HS-27A (cell line): ENCODE measurements at regions not wholly inside any gene's neighbourhood (a gene's known extent, or its start where the extent isn't known, plus 50 kb on each side); places are given as distances from the start of the nearest gene placed in this dataset.

Experiments
- DNase-seq: peaks from one replicate; pipeline ENCODE4 v3.0.0-alpha.2; 2012; ENCODE audit warnings: low read depth, missing footprints

DNA sequence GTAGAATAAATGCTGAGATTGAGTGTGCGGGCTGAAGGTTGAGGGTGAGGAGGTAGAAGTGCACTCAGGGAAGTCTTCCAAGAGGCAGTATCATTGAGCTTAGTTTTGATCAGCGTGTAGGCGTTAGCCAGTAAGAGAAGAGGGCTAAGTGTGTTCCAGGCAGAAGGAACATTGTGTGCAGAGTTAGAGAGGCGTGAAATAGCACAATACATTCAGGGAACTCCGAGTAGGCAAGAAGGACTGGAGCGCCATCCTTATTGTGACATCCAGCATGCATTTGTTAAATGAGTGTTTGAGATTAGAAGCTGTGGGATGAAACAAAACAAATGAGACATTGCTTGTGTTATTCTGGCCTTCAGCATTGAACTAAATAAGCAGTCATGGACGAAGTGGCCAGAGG lies 140.9 kb upstream of the MKLN1 start:
- no peak for DNase-seq

DNA sequence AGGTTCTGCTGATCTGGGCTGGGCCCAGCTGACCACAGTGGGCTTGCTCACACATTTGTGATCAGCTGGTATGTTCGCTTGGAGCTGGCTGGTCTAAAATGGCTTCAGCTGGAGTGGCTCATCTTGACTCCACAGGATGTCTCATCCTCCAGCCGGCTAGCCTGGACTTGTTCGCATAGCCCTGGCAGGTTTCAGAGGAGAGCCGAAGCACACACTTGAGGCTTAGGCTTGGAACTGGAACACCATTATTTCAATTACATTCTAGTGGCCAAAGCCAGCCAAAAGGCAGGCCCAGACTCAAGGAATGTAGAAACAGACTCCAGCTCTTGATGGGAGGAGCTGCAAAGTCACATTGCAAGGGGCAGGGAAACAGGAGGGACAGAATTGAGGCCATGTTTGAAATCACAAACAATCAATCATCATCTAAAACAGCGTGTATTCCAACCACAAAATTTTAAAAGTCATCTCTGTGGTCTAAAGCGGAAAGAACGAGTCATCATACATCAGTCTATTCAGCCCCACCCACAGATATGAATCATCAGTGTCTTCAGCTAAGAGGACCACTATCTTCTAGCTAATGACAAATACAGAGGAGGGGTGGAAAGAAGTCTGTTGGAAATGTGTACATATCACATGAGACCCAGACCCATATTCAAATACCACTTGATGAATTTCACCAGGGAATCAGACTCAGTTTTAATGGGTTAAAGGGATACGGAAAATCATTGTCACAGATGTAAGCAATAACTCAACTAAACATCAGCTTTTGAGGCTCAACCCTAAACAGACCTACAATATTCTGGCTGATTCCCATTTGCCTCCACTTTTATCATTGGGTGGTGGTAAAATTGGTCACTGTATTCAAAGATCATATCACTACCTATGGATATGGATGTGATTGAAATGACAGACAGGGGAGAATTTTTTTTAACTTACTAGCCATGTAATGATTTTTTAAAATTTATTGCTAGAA lies 139.0 kb upstream of the MKLN1 start:
- peak; percentile 87 for DNase-seq

DNA sequence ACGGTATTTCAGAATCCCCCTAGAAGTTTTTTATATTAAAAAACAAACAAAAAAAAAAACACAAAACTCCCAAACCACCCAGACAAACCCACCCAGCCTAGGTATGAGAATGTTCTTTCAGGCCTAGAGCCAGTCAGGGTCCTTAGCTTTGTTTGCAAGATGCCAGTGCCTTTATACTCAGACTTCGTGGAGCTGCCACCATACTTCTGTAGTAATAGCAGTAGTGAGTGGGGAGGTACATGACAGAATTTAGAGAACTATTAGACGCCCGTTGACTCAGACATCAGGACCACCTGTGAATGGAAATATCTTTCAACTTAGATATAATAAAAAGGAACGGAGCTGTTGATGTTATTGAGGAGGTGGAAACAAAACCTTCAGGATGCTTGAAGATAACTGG lies 138.2 kb upstream of the MKLN1 start:
- DNase-seq, result no peak

DNA sequence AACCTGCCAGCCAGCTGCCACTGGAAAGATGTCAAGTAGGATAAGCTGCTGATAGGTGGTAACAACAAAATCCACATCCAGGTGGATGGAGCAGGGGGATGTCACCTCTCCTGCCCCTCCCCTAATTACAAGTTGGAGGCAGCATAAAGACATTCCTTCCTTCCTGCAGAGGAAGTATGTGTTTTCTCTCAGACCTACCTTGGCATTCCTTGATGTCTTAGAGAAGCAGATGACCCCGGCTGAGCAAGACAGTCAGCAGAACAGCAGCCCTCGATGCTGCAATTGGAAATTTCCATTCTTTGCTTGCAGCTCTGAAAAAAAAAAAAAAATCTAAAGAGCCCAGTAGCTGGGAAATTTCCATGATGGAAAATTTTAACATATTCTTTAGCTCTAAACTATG lies 137.5 kb upstream of the MKLN1 start:
- no peak for DNase-seq

DNA sequence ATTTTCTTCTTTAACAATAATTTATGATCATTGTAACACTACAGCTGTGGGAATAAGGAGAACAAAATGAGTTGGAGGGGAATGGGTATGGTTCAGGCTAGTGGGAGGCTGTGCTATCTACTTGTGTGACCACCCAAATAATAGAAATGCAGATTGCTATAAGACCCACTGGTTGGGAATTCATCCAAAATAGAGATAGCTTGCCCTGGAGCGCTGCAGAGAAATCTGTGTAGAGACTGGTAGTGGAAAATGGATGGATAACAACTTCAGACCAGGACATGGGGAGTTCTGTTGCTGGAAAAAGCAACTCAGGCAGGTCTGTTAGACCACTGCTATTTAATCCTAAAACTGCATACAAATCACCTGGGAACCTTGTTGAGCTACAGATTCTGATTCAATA lies 137.1 kb upstream of the MKLN1 start:
- no peak for DNase-seq

DNA sequence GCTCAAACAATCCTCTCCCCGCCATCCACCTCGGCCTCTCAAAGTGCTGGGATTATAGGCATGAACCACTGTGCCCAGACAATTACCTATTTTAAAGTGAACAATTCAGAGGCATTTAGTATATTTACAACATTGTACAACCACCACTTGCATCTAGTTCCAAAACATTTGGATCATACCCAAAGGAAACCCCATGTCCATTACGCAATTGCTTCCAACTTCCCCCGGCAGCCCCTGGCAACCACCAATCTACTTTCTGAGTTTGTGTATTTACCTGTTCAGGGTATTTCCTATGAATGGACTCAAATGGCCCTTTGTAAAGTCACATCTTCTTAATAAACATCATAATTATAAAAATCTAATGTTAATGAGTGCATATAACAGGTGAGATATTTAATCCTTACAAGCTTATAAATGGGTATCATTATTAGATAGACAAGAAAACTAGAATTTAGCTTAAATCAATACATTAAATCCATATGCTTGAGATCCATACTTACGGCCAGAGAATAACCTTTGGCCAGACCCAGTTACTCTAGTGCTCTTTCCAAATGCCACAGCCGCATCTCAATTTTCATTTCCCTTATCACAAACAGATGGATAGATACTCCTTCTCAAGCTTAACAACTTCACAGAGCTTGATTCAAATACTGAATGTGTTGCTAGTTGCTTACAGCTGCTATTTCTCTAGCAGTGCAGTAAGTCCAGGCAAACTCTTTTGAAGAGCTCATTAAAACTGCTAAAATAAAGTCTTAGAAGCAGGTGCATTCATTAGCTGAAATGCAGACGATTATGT lies 133.4 kb upstream of the MKLN1 start:
- no peak for DNase-seq

DNA sequence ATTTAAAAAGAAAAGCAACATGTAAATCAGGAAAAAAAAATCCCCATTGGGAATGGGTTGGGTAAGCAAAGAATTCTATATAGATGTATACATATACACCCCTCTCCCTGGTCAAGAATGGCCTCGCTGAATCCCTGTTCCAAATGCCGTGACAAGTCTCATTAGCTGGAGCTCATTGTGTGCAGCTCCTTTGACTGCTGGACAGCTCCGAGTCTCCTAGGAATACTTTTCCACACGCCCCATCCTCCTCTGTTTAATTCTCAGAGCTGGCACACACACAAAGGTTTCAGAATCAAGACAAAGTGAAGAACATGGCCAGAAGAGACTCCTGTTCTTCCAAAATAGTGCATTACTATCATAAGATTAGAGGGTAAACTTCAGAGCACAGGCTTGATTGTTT lies 130.9 kb upstream of the MKLN1 start:
- DNase-seq, result no peak

DNA sequence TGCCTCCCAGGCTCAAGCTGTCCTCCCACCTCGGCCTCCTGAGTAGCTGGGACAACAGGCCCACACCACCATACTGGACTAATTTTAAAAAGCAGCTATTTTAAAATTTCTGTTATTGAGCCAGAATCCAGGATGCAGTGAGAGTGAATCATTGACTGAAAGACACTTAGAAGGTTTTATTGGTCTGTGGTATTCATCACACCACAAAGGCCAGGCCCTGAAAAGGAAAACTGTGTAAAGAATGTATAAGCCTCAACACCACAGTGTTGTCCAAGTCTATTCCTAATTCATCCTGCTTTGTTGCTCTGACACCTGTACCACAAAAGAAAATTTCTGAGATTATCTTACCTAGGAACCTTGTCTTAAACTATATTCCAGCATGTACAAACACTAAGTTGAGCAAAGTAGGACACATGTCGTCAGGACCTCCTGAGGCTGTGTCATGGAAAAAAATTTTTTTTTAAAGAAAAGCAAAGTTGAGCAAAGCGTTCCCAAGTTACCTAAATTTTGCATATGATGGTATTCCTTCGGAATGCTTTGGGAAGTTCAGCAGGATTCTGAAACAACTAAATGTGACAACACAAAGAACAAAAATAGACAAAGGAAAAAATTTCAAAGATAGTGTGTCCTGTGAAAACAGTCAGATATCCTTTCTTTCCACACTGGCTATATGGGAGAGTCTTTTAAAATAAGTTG lies 129.6 kb upstream of the MKLN1 start:
- no peak for DNase-seq

DNA sequence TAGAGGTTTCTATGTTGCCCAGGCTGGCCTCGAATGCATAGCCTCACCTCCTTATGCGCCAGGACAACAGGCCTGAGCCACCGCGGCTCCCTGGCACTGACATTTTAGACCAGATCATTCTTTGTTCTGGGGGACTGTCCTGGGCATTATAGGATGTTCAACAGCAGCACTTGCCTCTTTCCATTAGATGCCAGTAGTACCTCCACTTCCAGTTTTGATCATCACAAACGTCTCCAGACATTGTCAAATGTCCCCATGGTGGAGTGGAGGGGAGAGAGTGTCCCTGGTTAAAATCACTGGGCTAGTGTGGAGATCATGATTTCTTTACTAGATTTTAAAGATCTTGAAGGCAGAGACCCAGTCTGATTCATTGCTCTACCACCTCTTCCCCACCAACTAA lies 125.2 kb upstream of the MKLN1 start:
- no peak for DNase-seq

DNA sequence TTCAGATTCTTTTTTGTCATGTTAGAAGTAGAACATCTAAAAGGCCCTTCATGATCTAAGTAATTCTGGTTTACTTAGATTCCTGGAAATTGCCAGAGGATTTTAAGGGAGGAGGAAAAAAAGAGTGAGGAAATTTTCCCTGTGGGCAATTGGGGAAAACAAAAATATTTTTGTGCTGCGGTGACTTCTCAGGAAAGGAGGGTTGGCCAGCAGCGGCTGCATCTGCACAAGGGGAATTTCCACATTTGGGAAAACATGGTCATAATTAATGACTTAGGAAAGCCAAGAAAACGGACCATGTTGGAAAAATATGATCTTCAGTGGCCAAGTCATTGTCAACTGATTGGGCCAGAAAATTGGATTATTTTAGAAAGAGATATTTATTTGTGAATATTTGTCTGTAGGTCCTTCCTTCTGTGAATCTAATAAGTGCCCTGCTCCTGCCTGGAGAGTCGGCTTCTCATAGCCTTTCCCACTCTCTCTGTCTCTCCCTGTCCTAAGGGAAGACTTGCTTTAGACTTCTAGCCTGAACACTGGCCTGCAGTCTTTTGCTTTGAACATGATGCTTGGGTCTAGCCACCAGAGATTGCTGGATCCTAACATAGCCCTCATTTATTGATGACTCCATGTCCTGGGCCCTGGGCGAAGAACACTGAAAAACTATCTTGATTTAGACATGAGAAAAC lies 124.2 kb upstream of the MKLN1 start:
- DNase-seq, result no peak

DNA sequence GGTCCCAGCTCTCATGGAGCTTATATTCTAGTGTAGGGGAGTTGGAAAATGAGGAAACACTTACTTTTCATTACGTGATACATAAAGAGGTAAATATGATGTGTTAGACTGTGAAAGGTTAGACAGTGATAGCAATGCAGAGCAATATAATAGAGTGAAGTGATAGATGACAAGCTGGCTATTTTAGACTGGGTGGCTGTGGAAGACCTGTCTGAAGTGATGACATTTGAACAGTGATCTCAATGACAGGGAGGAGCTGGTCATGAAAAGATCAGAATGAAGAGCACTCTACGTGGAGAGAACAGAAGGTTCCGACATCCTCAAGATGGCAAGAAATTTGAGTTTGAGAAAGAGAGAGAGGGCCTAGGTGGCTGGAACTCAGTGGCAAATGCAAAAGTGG lies 118.9 kb upstream of the MKLN1 start:
- no peak for DNase-seq

DNA sequence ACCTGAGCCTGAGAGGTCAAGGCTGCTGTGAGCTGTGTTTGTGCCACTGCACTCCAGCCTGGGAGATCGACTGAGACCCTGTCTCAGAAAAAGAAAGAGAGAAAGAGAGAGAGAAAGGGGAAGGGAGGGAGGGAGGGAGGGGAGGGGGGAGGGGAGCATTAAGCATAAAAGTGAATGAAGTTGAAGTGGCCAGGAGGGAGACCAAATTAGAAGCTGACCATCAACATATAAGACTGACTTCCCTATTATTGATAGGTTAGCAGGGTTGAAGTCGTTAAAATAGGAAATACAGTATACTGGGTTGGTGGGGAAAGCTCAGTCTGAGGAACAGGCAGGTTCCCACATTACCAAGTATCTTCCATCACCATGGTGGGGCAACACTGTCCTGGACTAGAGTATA lies 117.1 kb upstream of the MKLN1 start:
- no peak for DNase-seq

DNA sequence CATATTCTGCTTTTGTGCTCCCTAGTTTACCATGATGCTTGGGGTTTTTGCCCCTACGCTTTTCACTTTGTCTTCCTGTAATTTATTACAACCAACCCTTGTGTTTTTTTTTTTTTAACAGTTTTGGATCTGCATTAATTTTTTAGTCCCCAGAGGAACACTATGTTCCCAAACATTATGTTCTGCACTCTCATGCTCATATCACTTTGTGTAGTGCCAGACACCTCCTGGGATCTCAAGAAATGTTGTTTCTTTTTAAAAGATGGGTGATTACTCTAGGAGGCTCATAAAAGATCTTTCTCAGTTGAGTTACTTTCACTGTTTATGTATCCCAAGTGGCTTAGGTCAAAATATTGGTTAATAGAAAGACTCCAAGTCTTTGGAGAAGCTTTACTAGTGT lies 116.2 kb upstream of the MKLN1 start:
- DNase-seq, result no peak

DNA sequence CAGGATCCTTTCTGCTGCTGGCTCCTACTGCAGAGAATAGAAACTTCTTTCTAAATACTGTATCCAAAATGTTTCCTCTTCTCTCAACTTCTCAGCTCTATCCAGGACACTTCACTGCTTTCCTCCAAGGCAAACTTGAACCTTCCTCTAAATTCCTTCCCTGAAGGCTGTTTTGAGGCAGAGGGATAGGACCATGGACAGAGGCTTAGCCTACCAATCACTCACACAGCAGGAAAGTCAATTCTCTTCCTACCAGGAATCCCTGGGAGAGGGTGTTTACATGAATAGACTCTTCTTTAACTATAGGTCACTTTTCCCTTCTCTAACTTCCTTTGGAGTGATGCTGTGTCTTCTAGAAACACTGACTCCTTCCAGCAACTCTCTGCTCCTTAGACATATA lies 115.6 kb upstream of the MKLN1 start:
- no peak for DNase-seq

DNA sequence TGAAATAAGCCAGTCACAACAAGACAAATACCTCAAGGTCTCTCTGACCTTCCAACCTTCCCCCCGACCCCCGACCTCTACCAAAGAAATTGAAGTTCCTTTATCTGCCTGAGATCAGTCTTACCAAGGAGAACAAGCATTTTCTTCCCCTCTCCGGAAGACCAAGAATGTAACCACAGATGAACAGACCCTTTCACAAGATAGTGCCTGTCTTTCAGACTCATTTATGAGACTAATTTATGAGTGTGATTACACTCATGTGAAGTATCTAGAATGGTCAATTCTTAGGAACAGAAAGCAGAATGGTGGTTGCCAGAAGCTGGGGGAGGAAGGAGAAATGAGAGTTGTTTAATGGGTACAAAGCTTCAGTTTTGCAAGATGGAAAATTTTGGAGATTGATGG lies 108.9 kb upstream of the MKLN1 start:
- DNase-seq, result no peak

DNA sequence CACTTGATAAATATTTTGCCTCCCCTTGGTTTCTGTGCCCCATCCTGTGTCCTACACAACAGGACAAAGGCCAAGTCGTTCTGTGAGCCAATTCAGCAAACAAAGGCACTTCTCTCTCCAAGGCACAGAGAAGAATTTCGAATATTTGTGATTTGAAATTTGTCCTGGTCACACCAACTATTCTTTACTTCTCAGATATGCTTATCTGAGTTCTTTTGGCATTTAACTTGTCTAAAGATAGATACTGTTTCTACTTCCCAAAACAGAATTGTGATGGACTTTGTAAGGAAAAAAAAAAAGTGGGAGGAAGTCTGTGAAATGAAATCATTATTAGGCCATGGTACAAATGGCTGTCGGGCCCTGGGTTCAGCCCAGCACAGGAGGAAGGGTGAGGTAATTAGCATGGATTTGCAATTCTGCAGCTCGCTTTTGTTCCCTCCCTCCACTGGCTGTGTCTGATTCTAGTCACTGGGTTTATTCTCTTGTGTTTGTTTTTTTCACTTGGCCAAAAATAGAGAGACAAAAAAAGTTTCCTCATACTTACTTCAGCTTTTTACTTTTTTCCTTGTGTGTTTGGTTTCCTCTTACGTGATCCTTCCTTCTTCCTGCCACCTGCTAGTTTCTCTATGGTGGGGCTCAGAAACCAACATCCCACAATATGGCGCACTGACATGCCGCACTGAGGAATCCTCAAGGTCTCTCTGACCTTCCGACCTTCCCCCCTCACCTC lies 108.2 kb upstream of the MKLN1 start:
- DNase-seq, result no peak

DNA sequence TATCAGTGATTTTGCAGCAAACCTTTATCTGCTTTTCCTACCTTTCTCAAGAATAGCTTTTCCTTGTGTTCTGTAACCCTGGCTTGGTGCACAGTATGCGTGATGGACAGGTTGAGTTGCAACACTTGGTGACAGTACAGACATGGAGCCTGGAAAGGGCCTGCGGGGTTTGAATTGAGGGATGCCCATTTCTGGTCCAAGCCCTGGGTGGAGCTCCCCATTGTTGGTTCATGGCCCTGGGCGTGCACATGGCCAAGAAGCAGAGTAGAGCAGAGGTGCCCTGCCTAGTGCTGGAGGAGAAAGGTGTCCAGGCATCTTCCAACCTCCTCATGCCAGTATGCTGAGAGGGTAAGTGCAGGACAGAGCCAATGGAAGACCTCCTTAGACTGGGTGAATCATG lies 106.6 kb upstream of the MKLN1 start:
- DNase-seq, result no peak

DNA sequence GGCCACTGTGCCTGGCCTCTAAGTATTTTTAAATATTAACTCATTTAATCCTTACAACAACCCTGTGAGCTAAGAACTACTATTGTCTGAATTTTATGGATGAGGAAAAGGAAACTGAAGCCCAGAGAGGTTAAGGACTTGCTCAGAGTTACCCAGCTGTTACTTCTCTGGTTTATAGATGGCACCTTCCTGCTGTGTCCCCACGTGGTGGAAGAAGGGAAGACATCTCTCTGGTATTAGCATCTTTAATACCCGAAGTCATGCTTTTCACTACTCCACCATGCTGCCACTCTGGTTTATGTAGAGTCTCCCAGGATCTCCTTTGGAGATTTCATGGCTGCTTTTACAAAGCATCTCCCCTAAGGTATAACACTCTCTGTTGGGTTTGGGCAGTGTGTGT lies 105.5 kb upstream of the MKLN1 start:
- DNase-seq, result no peak

DNA sequence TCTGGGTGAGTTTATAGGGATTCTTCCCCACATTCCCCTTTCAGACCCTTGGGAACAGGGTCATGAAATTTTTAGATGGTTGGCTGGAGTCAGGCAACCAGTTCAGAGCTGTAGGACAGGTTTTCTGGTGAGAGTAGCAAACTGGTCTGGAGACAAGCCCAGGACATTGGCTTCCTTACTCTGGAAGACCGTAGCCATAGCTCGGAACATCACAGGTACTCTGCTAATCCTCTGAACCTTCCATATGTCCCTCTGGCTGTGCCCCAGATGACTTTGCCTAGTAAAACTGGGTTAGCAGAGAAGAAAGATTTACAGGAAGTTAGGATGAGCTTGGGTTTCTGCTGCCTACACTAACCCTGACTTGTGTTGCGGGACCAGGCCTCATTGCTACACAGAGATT lies 104.5 kb upstream of the MKLN1 start:
- DNase-seq, result no peak

DNA sequence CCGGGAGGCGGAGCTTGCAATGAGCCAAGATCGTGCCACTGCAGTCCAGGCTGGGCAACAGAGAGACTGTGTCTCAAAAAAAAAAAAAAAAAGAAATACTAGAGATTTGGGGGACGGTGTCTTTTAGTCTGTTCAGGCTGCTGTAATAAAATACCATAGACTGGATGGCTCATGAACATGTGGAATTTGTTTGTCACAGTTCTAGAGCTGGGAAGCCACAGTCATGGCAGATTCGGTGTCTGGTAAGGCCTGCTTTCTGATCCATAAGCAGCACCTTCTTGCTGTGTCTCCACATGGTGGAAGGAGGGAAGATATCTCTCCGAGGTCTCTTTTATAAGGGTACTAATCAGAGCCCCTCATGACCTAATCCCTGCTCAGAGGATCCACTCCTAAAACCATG lies 102.7 kb upstream of the MKLN1 start:
- no peak for DNase-seq
